G401 (cell line): ENCODE measurements at regions not wholly inside any gene's neighbourhood (a gene's known extent, or its start where the extent isn't known, plus 50 kb on each side); places are given as distances from the start of the nearest gene placed in this dataset.

Experiments
- DNase-seq: peaks from one replicate; pipeline ENCODE4 v3.0.0-alpha.2; 2015; ENCODE audit warnings: low spot score
- in situ Hi-C: cut with HindIII; loops from 2 replicates; pipeline ENCODE4 v1.10.0; 2016; ENCODE audit warnings: low sequenced_read_pairs, mixed read lengths

DNA sequence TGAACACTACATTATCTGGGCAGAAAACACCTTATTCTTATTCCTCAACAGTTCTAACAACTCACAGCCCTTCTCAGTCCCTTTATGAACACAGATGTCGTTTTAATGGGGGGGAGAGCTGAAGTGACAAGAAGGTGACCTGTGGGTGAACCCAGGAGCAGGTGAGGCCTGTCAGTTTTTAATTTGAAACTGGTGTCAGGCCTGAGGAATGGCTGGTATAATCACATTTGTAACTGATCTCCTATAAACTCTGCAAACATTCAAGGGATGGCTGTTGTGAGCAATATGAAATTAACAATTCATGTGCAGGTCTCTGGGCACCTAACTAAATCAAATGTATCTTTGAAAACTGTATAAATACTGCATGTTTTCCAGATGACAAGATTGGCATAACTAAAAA is 362.1 kb upstream of the NR5A2 start:
- in situ Hi-C loops = no loop called here
- DNase-seq = no peak

DNA sequence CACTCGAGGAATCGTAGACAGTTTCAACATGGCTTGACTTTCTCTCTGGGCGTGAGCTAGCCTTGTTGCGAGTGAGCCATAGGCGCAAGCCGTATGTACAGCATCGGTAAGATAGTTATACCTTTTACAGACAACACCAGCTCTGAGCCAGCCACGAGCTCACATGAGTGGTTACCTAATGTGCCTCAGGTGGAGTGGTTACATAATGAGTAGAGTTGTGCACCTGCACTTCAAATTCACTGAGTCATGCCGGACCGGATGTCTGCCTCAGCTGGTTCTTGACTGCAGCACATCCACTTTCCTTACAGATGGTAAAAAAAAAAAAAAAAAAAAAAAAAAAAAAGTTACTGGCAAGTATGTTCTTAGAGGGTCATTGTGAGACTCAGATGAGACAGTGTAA is 360.4 kb upstream of the NR5A2 start:
- in situ Hi-C loops = no loop called here
- DNase-seq = no peak

DNA sequence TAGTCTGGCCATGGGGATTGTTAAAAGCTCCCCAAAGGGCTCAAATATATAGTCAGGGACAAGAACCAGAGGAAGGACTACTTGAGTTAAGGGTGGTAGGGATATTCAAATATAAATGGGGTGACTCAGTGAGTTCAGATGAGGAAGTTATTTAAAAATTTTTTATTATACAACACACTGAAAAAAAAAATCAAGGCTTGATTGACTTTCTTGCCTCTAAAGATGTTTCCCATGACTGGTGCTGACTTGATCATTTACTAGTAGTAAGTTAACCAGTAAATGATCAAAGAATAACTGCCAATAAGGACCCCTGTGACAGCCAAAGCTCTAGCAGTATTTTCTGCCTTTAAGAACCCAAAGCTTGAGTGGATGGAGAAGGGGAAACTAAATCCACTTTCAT is 357.6 kb upstream of the NR5A2 start:
- in situ Hi-C loops = no loop called here
- no peak for DNase-seq

DNA sequence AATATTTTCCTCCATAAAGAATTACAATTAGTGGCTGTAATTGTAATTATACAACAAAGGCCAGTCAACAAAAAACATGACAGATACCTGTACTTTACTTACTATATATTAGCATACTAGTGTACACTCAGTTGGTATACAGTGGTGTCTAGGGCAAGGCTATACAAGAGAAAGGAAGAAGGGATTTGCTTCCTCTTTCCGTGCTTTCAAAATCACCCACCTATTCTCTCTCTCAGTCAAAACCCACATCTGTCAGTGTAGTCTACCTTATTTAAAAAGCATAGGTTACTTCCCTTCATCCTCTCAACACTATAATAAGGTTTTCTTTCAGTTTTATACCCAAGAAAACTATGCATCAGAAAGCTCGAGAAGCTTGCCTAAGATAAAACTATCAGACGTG is 355.8 kb upstream of the NR5A2 start:
- in situ Hi-C loops = no loop called here
- no peak for DNase-seq

DNA sequence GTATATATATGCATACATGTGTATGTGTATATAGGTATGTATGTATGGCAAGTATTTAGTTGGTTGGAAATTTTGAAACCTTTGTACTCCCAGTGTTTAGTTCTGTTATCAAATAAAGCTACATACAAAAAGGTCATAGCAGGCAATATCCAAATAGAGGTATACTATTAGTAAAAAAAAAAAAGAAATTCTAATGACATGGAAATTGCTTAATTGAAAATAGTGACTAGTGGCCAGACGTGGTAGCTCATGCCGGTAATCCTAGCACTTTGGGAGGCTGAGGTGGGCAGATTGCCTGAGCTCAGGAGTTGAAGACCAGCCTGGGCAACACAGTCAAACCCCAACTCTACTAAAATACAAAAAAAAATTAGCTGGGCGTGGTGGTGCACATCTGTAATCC is 351.6 kb upstream of the NR5A2 start:
- no peak for DNase-seq
- in situ Hi-C loops = no loop called here

DNA sequence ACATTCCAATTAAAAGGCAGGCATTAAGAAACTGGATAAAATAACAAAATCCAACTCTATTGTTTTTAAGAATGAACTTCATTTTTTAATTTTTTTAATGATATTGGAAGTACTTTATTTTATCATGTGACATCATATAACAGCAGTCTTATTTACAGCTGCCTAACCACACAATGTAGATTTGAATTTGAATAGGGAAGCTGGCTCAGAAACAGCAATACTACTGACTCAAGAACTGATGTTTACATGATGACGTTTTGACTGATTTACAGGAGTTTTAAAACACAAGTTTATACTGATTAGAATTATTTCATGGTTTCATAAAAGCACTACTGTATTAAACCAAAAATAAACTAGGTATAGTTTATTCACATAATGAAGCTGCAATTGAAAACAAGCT is 348.7 kb upstream of the NR5A2 start:
- in situ Hi-C loops = no loop called here

DNA sequence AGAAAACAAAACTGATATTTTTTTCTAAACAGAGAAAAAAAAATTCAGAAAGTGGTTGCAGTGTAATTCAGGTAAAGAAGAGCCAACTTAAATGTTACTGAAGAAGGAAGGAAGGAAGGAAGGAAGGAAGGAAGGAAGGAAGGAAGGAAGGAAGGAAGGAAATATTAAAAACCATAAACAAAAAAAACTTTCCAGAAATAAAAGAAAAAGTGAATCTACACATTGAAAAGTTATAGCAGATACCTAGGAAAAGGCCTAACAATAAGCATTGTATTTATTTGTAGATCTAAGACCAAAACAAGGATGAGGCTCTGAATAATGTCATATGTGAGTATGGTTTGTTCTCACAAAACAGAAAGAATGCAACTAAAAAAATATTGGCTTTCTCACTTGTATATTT is 345.4 kb upstream of the NR5A2 start:
- no peak for DNase-seq
- in situ Hi-C loops = no loop called here

More for the DNA sequence above, 348.7 kb upstream of the NR5A2 start:
- DNase-seq = no peak

DNA sequence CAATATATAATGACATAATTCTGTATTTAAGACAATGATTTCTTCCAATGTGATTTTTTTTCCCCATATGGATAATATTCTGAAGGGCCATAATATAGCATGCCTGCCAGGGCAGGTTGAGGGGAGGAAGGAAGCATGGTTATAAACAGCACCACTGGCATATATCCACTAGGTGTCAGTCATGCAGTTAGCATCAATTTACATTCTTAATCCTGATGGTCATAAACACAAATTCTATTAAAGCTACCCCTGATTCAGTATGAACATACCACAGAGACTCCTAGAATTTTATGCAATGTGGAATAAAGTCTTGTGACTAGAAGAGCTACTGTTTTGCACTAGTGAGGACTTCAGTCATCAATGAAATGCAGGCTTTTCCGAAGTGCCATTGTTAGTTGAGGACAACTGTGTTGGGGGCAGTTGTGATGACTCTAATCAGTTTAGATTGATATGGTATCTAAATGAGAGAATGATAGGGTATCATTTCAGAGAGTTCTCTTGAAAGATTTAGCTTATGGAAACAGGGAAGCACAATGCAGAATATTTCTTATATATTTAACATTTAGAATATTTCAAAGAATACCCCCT is 342.7 kb upstream of the NR5A2 start:
- in situ Hi-C loops = no loop called here
- peak; percentile 37 for DNase-seq

DNA sequence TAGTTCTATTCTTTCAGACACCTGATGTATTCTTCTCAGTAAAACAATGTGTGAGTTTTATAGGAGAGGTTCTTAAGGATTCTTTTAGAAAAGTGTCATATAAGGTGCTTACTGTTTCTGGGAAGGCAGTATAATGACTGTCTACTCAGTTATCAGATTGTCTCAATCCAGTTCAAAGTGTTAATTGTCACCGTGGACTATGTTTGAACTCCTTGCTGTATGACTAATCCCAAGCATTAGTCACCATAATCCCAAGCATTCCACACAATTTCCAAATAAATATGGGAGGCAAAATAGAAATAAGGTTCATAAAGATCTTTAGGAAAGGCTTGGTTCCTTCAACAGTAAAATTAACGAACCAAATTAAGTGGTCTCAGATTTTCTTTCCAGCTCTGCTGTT is 342.1 kb upstream of the NR5A2 start:
- in situ Hi-C loops = no loop called here
- no peak for DNase-seq

DNA sequence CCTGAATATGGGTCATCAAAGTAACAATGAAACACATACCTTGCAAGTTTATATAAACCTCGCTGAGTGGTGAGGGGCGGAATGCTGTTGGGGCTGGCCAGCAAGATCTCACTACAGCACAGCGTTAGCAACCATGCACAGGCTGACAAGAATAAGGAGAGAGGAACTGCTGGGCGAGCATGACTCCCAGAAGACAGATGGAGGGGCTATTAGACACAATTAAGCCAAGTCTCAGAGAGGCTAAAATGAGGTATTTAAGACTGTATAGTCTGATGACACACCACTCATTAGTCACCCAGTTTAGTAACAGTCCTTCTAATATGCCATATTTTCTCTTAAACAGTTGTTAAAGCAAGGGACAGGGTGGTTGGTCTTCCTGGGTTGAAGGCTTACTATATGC is 340.2 kb upstream of the NR5A2 start:
- in situ Hi-C loops = no loop called here
- DNase-seq = no peak

DNA sequence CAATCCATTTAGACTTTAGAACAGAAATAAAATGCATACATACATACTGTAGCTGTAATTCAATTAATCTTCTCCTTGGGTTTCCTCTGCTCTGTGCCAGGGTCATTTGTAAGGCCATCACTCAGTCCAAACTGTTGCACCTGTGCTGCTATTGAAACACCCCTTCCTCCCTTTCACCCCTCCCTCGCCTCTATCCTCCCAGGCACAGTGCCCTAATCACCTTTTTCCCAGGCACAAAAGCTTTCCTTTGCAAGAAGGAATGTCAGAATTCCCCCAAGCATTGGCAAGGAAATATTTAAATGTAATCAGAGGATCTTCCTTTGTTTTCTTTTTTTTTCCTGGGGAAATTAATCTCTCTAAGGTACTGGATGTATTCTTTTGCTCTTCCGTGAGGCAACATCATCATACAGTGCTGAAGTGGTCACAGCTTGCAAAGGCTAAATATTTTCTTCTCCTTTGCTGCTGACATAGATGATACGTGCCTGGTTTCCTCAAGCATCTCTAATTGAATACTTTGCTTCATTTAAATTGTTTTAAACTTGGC is 339.3 kb upstream of the NR5A2 start:
- in situ Hi-C loops = no loop called here
- DNase-seq = no peak

DNA sequence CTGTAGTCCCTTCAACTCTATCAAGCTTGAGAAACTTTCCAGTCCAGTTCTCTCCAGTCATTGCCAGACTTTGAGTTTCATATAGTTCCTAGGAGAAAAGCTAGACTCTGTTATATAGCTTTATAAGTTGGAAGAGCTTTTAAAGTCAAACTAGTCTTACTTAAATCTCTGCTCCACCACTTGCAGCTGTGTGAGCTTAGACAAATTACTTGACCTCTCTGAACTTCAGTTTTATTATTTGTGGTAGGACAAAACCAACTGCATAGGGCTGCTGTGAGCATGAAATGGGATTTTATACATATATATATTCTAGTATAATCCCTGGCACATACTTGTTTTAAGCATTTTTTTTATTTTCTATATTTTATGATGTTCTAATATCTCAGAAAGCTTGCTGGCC is 338.7 kb upstream of the NR5A2 start:
- DNase-seq = no peak
- in situ Hi-C loops = no loop called here

DNA sequence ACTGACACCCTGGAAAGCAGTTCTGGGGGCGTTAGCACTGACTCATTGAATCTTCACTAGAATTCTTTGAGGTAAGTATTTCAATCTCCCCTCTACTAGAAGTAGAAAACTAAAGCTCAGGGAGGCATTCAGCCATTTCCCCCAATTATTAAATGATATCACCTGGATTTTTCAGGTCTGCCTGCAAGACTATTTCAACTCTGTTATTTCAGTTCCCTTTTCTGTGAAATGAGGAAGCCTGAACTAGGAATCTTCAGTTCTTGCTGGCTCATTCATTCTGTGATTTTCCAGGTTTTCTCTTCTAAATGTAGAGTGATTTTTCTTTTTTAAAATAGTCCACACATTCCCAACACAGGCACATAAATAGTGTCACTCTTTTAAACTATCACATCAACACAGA is 337.0 kb upstream of the NR5A2 start:
- no peak for DNase-seq
- in situ Hi-C loops = no loop called here

DNA sequence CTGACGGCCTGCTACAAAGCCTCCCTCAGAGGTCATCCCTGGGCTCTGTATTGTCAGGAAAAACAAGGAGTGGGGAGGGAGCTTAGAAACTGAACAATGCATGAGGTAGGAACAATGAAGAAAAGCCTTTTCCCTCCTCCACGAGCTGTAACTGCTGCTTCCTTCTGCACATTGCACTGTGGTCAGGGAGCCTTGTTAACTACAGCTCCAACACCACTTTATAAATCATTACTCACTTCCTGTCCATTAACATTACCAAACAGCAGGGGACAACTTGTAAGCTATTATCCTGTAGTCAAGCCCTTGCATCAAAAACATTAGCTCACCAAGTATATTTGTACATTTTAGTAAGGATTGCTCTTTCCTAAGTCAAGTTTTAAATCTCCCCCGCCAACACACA is 336.0 kb upstream of the NR5A2 start:
- in situ Hi-C loops = no loop called here
- DNase-seq = no peak

DNA sequence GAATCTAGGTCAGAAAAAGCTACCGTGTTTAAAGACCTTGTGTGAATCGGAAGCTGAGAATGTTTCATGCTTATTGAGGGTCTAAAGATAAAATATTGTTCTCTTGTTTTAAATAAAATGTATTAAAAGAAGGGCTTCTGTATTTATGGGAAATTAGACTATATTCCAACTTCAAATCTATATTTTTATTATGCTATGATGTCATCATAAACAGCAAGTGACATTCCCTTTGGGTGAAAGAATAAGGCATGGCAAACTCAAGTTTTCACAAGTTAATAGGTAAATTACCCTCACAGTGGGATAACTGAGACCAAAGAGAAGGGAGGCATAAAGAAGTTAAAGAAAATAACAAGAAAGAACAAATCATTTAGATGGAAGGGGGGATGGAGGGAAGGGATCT is 333.8 kb upstream of the NR5A2 start:
- in situ Hi-C loops = no loop called here

DNA sequence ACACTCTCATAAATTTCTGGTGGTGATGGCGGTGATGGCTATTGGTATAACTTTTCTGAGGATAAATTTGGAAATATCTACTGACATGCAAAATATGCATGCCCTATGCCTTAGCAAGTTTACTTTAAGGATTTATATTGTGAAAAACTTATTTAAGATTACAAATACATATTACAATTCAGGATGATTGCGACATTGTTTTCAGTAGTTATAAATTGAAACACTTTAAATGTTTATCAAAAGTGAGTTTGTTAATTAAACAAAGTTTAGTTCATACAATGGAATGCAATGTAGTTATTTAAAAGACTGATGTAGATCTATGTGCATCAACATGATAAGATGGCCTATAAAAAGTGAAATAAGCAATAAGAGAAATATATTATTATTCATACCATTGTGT is 331.3 kb upstream of the NR5A2 start:
- no peak for DNase-seq
- in situ Hi-C loops = no loop called here

More for the DNA sequence above, 333.8 kb upstream of the NR5A2 start:
- no peak for DNase-seq

DNA sequence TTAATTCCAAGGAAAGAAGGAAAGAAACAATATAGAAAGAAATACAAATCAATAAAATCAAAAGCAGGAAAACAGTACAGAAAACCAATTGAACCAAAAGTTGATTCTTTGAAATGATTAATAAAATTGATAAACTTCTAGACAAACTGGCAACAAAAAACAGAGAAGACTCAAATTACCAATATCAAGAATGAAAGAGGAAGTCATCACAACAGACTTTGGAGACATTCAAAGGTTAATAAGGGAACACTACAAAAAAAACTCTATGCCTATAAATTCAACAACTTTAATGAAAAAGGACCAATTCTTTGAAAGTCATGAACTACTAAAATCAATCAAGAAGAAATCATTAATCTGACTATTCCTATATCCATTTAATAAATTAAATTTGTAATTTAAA is 329.3 kb upstream of the NR5A2 start:
- no peak for DNase-seq
- in situ Hi-C loops = no loop called here

DNA sequence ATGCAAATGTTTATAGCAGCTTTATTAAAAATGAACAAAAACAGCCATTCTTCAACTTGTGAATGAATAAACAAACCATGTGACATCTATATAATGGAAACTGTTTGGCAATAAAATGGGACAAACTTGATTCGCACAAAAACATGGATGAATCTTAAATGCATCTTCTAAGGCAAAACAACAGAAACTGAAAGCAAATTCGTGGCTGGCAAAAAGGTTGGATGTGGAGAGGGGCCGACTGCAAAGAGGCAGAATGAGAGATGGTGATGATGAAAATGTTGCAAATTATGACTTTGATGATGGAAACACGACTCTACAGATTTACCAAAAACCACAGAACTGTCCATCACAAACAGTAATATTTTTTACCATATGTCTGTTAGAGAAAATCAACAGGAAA is 327.0 kb upstream of the NR5A2 start:
- in situ Hi-C loops = no loop called here
- DNase-seq = no peak

DNA sequence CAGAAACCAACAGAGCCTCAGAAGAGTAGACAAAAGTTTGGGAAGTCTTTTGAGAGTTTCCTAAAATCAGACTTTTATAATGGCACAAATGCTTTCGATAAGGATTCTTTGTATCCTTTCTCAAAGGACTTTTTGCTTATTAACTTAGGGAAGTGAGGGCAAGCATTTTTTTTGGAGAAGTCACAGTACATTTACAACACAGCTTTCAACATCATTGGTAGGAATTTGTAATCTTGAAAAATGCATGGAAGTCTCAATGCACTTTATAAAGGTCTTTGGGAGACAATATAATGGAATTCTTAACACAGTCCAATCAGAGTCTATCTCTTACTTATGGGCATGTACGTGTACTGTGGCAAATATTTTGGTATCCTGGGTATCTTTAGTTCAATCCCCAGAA is 325.8 kb upstream of the NR5A2 start:
- in situ Hi-C loops = no loop called here
- no peak for DNase-seq

DNA sequence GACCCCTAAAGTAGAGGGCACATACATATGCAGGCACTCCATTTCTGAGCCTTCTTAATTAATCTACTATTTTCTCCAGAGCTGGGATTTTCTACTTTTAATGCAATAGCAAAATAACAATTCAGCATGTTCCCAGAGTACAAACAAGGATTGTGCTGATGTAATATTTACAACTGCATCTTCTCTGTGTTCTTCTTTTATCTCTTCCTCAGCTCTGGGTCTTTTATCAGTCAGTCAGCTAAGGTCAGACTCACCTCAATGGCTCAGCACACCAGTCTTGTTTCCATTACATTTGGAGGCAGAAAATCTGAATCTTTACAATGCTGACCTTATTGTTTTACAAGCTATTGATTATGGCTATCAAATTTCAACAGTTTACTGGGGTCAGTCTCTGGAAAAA is 323.3 kb upstream of the NR5A2 start:
- no peak for DNase-seq
- in situ Hi-C loops = no loop called here

DNA sequence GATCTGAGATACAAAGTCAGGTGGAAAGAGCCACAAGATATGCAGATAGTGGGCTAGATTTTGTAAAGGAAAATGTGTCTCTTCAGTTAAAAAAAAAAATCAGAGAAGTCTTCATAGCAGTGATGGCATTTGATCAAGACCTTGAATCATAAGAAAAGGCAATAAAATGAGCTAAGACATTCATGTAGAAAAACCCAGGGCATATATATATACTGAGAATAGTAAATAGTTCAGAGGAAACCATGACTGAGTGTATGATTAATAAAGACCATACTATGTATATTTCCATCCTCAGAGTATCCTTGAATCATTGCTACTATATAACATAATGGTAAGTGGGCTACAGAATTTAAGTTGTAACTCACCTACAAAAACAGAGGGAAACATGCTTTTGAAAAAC is 321.7 kb upstream of the NR5A2 start:
- in situ Hi-C loops = no loop called here

More for the DNA sequence above, 321.7 kb upstream of the NR5A2 start:
- DNase-seq = no peak
